ENCODE measurements at regions not wholly inside any gene's neighbourhood (a gene's known extent, or its start where the extent isn't known, plus 50 kb on each side); places are given as distances from the start of the nearest gene placed in this dataset.

DNA sequence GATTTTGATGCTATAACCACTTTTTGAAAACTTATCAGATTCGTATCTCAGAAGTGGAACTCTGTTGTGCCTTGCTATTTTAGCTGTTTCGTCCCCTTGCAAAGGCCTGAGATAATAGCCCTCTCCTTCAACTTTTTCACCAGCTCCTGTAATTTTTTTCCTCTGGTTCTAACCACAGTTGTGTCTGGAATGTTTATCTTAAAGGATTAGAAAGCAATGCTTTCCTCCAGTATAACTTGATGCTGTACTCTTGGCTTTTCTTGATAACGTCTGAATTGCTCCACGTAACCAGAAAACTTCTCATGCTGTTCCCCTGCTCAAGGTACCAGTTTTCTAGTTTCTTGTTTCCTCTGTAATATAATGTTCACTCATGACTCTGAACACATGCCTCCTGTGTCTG is 209.4 kb downstream of the DTWD2 start:
- no peaks in the 10 kb centered on the region for H3K36me3 Mint-ChIP-seq (ENCODE audit: insufficient read depth in 1 of 3, low read depth in 3 of 3)
- H3K4me3 Mint-ChIP-seq: no peak overlapping the region
- Histone ChIP-seq H3K4me2 (ENCODE audit: insufficient read depth, insufficient read length, low read length) (no peak overlapping the region), H3K9ac (ENCODE audit: extremely low read depth, insufficient read length, low read length) (no peak overlapping the region), H3K23me2 (ENCODE audit: insufficient read length, low read depth, low read length, poor library complexity, severe bottlenecking) (no peaks in the 10 kb centered on the region), H4K5ac (ENCODE audit: insufficient read length, low read depth, low read length) (no peak overlapping the region), H2BK12ac (ENCODE audit: insufficient read length, low read depth, low read length) (no peak overlapping the region), H2BK5ac (ENCODE audit: insufficient read length, low read length) (no peak overlapping the region), H3K9me3 (ENCODE audit: control insufficient read depth, low read depth, low read length) (no peaks in the 10 kb centered on the region), H3T11ph (ENCODE audit: low read length) (no peak overlapping the region), H3K56ac (ENCODE audit: insufficient read length, low read depth, low read length) (no peak overlapping the region), H2AFZ (ENCODE audit: low read length) (no peak overlapping the region), H2BK20ac (ENCODE audit: low read depth, low read length, poor library complexity, severe bottlenecking) (no peak overlapping the region), H2BK120ac (ENCODE audit: low read depth, low read length, poor library complexity, severe bottlenecking) (no peak overlapping the region), H3K27me3 (ENCODE audit: insufficient read depth, low read length) (no peaks in the 10 kb centered on the region), H4K91ac (ENCODE audit: insufficient read length, low read depth, low read length) (no peak overlapping the region), H3K79me2 (ENCODE audit: insufficient read depth, low read length) (no peaks in the 10 kb centered on the region), H3K4ac (ENCODE audit: low read depth, low read length) (no peak overlapping the region), H4K20me1 (ENCODE audit: control insufficient read depth, insufficient read depth, insufficient read length) (no peaks in the 10 kb centered on the region), H3K14ac (ENCODE audit: insufficient read depth, low read length) (no peak overlapping the region), H4K8ac (replicated peaks; ENCODE audit: insufficient read length, low read depth, low read length) (no peak overlapping the region), H3K27ac (ENCODE audit: insufficient read length, low read depth, low read length) (no peak overlapping the region), H3K18ac (ENCODE audit: insufficient read length, low read depth, low read length) (no peak overlapping the region), H3K4me1 (ENCODE audit: insufficient read depth, low read length) (no peaks in the 10 kb centered on the region), H2AK5ac (ENCODE audit: insufficient read length, low read length) (no peak overlapping the region), H3K79me1 (ENCODE audit: insufficient read depth, low read depth, low read length, poor library complexity, severe bottlenecking) (no peaks in the 10 kb centered on the region), H2BK15ac (ENCODE audit: low read depth, low read length) (no peak overlapping the region), H3K23ac (ENCODE audit: insufficient read length, low read depth, low read length) (no peak overlapping the region)
- H3K27me3 Mint-ChIP-seq (ENCODE audit: low read depth): no peaks in the 10 kb centered on the region
- TF ChIP-seq, protein P1, sequence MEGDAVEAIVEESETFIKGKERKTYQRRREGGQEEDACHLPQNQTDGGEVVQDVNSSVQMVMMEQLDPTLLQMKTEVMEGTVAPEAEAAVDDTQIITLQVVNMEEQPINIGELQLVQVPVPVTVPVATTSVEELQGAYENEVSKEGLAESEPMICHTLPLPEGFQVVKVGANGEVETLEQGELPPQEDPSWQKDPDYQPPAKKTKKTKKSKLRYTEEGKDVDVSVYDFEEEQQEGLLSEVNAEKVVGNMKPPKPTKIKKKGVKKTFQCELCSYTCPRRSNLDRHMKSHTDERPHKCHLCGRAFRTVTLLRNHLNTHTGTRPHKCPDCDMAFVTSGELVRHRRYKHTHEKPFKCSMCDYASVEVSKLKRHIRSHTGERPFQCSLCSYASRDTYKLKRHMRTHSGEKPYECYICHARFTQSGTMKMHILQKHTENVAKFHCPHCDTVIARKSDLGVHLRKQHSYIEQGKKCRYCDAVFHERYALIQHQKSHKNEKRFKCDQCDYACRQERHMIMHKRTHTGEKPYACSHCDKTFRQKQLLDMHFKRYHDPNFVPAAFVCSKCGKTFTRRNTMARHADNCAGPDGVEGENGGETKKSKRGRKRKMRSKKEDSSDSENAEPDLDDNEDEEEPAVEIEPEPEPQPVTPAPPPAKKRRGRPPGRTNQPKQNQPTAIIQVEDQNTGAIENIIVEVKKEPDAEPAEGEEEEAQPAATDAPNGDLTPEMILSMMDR (conservative IDR thresholded peaks at IDR 0.05): no peak
- H3K27ac Mint-ChIP-seq: no peak overlapping the region
- DNase-seq: no peak
- H3K4me1 Mint-ChIP-seq: peaks cover 7 to 11% of the 10 kb centered on the region in 2 experiments
- WGBS (ENCODE audit: extremely low coverage, insufficient read length, low lambda C conversion rate): no CpG with 5 or more reads among the region's 4 CpGs
- H3K9me3 Mint-ChIP-seq: no peaks in the 10 kb centered on the region
